GM12872 (cell line): ENCODE measurements at regions not wholly inside any gene's neighbourhood (a gene's known extent, or its start where the extent isn't known, plus 50 kb on each side); places are given as distances from the start of the nearest gene placed in this dataset.

Experiments used
- CTCF ChIP-seq: IDR thresholded peaks from 3 replicates; pipeline ENCODE4 v1.5.1; 2011; ENCODE audit warnings: low read depth, mild to moderate bottlenecking, low read length, moderate library complexity; ENCODE audit not compliant: insufficient read depth

DNA sequence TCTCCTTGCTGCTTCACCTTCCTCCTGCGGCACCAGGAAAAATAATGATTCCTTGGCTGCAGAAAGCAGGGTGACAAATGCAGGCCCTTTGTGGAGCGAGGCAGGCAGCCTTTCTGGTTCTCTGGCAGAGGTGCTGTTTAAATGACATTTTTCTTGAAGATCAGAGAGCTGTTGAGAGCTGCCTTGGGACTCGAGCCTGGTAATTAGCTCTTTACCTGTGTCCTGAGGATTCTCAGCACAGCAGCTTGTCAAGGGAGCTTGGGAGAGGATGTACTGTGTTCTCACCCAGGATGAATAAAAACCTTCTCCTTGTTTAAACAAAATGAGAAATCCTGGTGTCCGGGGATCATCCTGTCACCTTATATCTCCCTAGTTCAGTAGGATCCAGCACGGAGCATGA lies 204.0 kb downstream of the AACS start:
- no peak for TF ChIP-seq CTCF

GRCh38 chr12:125271892-125272291 lies 206.7 kb downstream of the AACS start:
- TF ChIP-seq CTCF, result no peak

DNA sequence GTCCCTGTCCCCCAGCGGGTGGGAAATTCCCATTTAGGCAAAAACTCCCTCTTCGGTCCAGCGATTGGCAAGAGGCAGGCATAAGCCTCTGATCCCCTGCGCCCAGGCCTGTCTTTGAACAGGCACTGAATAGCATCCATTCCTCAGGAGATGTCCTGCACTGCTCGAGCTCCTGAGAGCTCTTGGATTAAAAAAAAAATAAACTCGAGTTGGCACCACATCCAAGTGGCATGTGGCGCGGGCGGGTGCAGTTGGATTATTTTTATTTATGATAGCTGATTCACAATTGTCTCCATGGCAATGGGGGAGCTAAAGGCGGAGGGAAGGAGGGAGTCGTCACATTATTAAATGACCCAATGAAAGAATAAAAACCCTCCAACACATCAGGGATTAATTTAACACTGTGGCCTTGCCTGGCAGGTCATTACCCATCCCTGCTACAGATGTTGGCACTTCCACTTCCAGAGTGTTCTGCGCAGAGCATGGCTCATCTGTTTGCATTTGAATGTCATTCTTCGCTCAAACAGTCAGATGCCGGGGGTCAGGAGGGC lies 207.2 kb downstream of the AACS start:
- no peak for TF ChIP-seq CTCF

DNA sequence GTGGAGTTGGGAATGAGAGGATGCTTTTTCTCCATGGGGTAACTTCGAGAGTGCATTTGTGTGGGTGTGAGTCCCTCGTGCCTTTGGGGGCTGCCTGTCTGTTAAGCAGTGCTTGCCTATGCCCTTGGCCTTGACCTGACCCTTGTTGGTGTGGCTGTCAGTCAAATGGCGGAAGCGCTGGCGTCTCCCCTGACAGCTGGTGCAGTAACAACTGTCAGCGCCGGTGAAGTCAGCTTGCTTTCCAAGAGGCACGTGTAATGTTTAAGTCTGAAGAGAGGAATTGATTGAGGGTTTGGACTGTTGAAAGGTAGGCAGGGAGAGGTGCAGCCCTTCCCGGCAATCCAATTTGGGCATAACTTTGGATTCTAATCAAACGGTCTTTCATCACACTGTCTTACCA lies 211.3 kb downstream of the AACS start:
- TF ChIP-seq CTCF, result no peak

GRCh38 chr12:125280482-125281377 lies 215.5 kb downstream of the AACS start:
- TF ChIP-seq CTCF, result no peak

- no peak for TF ChIP-seq CTCF
Measured at GRCh38 chr12:125282921-125283320, 217.7 kb downstream of the AACS start.

- no peak for TF ChIP-seq CTCF
Measured at GRCh38 chr12:125283521-125283920, 218.3 kb downstream of the AACS start.
